CD4-positive, alpha-beta T cell treated with Interleukin-17A for 1 hour (primary cell): ENCODE measurements at regions not wholly inside any gene's neighbourhood (a gene's known extent, or its start where the extent isn't known, plus 50 kb on each side); places are given as distances from the start of the nearest gene placed in this dataset.

ENCODE experiments used
- DNase-seq: peaks from one replicate; pipeline ENCODE4 v3.0.0-alpha.2; 2020

DNA sequence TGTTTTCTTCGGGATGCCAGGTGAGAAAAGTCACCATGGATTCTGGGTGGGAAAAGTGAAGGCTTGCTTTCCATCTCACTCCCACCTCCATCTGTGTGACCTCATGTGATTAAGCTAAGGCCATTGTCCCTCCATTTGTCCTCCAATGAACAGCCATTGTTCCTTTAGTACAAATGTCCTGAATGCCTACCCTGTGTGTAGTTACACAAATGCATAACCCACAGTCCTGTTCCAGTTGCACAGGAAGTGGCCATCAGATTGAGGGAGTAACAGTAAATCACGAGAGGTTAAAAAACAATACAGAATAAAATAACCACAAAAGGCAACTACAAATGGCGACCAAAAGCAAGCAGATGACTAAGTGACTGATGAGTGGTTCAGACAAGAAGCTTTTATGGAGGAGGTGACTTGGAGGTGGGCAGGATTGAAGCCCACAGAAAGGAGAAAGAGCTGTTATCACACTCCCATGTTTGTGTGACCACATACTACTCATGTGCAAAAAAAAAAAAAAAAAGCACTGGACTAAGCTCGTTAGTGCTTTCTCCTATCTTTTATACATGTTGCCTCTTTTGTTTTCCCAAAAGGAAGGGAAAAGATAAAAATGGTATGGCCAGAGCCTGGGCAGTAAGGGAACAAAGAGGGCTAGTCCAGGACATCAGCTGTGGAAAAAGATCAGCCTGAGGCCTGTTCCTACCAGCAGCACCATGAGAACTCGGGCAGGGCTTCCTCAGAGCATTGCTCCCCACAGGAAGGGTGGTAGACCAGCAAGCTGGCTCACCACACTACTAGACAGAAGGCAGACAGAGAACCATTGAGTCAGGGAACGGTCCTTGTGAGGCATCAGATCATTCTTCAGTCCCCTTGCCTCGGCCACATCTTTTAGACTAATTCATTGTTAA, 111.0 kb downstream of the TFAP2A start:
- no peak for DNase-seq

DNA sequence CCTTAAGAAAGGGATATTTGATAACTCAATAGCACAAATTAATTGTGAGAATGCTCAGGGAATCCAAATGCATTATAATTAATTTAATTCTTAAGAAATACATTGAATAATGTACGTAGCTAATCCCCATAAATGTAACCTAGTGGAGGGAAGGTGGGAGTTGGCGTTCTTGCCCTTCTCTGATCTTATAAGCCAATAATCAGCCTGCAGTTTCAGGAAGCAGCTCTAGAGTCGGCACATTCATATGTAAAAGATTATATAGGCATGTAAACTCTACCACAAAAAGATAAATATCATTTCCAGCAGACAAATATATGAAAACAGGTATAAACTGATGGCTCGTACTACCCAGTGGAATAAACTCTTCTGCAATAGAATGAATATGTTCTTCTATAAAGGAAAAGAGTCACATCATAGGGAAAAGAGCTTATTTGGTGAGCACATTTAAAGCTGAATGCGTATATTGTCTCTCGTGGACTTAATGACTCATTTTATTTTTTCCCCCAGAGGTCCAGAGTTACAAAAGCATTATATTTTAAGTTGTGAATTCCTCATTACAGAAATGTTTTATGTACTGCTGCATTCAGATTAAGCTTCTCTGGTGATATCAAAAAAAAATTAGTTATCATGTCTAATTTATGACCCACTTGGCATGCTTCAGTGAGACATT, 112.2 kb downstream of the TFAP2A start:
- no peak for DNase-seq

DNA sequence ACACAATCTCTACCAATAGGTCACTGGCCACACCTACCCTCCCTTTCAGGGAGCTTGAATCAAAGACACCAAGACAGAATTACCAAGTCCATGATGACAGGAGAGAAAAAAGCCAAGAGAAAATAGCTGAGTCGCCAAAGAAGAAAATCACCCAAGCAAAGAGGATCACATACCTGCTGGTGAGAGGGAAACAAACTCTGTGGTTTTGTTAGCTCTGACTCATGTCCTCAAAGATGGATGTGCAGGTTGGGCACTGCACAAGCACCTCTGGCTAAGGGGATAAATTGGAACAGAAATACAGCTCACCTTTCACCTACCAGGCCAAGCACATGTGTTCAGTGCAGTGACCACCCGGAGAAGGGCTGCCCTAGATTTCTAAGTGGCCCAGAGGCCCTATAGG, 114.8 kb downstream of the TFAP2A start:
- no peak for DNase-seq

DNA sequence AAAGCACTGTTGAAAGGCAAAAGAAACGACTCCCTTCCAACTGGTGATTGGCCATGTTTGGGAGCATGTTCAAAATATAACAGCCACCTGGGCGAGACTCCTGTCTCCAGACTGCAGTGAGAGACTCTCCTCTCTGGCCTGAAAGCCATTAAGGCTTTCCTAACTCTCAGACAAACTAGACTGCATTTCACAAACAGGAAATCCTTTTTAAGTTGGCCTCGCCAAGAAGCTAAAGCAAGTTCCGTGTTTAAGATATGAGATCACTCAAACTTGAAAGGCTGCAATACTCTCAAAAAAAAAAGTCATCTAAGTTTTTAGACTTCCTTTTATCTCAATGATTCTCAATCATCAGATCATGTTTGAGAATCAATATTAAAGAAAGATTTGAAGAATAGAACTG, 117.0 kb downstream of the TFAP2A start:
- DNase-seq, result no peak

DNA sequence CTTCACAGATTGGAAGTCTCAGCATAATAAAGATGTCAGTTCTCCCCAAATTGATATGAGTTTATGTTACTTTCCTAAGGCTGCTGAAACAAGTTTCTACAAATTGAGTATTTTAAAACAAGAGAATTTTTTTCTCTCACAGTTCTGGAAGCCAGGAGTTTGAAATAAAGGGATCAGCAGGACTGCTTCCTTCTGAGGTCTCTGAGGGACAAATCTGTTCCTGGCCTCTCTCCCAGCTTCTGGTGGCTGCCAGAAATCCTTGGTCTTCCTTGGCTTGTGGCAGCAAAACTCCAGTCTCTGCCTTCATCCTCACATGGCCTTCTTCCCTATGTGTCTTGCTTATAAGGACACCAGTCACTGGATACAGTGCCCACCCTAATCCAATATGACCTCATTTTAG, 136.1 kb downstream of the TFAP2A start:
- DNase-seq, result no peak

DNA sequence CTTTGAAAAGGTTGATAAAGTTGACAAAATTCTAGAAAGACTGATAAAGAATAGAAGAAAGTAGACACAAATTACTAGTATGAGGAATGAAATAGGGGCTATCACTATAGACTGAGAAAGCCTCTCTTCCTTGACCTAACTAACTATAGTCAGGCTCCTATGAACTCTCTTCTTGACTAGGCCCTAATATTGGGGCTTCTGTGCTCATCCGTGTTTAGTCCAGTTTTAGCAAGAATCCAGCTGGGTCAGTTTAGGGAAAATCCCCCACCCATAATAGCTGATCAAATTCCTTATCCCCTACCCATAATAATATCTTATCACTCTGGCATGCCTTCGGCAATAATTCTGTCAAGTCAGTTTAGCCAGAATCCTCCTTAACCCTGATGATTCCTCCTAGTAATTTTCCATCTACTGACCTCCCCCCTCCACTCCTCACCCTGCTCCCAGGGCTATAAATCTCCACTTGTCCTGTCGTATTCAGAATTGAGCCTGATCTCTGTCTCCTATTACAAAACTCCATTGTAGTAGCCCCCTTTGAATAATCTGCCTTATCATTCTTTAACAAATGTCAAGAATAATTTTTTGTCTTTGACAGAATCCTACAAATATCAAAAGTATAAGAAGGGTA, 138.1 kb downstream of the TFAP2A start:
- DNase-seq, result no peak

DNA sequence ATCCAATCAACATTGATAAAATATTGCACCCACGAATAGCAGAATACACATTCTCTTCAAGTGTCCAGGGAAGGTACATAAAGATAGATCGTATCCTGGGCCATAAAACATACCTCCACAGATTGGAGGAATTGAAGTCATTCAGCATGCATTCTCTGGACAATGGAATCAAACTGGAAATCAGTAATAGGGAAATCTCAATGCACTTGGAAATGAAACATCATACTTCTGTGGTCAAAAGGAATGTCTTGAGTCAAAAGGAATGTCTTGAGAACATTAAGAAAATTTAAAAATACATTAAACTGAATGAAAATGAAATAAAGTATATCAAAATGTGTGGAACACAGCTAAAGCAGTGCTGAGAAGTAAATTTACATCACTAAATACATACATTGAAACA, 138.8 kb downstream of the TFAP2A start:
- no peak for DNase-seq

DNA sequence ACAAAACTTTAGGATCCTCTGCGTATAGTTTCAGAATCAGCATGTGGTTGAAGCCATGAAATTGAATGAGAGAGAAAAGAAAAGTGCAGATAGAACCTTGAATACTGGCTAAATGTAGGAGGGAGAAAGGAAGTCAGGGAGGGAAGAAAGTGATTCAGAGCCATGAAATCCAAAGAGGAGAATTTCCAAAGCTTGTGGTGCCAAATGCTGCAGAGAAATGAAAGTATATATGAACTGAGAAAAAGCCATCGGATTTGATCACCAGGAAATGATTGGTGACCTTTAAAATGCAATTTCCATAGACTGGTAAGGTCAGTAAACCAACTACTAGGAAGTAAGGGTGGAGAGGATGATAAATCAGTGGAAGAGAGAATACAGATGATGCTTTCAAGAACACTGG, 142.3 kb downstream of the TFAP2A start:
- DNase-seq, result no peak

DNA sequence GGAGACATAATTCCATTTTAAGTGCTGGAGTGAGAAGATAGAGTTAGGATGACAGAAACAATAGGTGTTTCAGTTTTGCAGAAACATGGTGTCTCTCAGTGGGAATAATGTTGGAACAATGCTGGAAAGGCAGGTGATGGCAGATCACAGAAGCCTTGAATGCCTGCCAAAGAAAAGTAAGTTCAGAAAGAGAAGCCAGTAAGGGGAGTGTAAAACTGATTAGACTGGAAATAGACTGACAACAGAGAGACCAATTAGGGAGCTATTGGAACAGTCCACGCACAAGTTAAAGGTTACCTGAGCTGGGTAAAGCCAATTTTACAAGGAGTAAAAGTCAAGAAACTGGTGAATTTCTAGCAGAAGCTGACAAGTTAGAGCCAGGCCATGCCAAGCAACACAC, 142.9 kb downstream of the TFAP2A start:
- DNase-seq, result no peak

DNA sequence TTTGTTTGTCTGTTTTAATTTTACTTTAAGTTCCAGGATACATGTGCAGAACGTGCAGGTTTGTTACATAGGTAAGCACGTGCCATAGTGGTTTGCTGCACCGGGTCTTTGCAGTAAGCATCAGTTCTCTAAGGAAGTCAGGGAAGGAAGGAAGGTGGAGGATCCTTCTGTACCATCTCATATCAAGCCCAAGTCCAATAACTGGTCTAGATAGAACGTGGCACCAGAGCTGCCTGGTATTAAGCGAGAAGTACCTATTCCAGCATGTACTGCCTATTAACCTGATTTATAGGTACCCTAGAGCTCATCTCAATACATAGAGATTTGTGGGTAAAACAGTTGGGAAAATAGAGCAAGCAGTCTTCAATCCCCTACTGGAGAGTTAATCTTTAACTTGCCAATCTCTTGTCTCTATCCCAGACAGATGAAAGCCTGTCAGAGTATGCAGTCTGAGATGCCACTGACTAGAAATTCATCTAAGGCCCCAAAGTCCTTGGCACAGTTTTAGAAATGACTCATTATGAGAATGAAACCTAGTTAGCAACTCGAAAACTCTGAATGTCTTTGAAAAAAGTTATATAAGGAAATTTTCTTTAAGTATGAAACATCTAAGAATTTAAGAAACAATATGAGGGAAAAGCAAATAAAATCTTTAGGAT, 144.9 kb downstream of the TFAP2A start:
- DNase-seq, result no peak

DNA sequence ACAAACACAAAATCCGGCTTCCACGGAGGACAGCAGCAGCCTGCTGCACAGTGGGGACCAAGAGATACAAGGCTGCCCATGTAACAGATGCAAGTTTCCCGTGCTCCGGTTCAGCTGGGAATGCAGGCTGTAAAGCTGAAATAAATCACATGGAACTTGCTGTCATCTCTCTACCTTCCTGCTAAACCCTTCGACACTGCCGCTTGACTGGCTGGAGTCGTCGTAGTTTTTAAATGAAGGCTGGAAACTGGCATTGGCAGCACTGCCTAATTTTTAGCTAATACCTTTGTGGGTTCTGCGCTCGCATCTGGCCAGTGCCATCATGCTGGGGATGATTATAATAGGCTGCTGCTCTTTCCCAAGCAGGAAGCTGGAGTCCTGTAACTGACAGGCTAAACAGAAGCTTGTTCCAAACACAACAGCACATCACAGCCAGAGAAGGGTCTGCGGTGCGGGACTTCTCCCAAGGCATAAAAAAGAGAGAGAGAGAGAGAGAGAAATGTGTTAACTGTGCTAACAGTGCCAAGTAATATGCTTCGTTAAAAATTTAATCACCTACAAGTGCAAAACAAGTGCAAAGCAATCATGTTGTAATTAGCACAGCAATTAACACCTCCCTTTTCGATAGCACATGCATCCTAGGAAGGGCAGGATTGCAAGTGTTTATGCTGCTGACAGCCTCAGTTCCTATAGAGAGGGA, 146.1 kb downstream of the TFAP2A start:
- DNase-seq, result no peak

DNA sequence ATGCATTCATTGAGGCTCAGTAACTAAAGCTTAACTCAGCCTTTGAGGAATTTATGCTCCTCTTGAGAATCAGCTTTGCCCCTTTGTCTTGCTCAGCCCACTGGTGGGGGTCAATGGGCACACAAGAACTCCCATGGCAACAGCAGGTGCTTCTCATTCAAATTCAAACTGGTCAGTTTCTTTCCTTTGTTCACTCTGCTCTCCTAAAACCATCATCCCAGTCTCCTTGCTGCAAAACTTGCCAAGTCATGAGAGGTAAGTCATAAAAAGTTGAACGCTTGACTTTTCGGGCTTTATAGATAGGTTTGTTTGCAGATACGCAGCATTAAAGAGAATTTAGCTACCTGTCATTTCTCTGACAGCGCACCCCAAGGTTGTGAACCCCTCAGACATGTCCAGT, 146.8 kb downstream of the TFAP2A start:
- DNase-seq, result no peak

DNA sequence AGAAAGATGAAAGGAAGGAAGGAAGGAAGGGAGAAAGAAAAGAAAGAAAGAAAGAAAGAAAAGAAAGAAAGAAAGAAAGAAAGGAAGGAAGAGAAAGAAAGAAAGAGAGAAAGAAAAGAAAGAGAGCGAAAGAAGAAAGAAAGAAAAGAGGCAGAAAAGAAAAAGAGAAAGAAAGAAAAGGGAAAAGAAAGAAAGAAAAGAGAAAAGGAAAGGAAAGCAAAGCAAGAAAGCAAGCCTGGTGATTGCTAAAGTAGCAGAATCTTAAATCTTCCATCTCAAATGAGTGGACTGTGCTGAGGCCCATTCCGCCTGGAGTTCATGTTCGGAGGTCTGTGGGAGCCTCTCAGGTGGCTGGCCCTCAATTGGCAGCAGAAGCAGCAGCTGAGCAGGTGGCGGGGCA, 148.4 kb downstream of the TFAP2A start:
- DNase-seq, result no peak

DNA sequence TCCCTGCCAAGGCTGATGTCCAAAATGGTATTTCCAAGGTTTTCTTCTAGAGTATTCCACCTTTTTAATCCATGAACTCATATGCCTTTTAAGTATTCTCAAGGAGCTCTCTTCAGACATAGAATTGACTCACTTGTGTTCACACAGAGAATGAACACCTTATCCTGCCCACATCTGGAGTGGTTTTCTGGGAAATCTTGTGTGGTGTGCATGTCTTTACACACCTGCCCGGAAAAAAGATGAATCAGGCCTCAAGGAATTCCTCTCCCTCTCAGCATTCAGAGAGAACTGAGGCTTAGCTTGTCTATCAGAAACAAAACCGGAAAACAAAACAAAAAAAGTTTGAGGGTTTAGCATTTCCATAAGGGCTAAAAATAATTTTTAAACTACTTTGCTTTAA, 148.8 kb downstream of the TFAP2A start:
- DNase-seq, result no peak

DNA sequence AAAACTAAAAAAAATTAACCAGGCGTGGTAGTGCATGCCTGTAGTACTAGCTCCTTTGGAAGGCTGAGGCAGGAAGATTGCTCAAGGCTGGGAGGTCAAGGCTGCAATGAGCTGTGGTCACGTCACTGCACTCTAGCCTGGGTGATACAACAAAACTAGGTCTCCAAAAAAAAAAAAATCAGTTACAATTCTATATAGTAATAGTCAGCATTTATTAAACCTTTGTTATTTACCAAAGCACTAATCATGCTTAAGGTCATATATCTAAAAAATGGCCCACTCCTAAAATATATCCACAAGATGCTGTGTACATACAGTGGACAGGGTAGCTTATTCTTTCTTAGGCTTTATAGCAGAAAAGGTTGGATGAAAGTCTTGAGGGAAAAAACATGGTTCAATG, 152.4 kb downstream of the TFAP2A start:
- no peak for DNase-seq

DNA sequence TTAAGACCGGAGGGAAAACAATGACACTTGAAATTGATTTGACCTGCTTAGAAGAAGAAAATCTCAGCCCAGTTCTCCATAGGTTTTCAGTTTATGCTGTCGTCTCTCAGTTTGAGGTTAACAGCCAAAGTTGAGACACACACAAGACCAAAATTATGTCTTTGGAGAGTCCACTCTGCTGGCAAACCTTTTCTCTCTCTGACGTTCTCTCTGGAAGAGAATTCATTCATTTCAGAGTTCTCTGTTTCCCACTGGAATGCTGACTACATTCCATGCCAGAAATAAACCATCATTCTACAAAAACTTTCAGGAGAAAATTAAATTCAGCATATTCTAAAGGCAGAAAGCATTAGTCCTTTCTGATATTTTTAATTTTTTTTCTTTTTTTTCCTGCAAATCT, 155.2 kb downstream of the TFAP2A start:
- DNase-seq, result no peak

DNA sequence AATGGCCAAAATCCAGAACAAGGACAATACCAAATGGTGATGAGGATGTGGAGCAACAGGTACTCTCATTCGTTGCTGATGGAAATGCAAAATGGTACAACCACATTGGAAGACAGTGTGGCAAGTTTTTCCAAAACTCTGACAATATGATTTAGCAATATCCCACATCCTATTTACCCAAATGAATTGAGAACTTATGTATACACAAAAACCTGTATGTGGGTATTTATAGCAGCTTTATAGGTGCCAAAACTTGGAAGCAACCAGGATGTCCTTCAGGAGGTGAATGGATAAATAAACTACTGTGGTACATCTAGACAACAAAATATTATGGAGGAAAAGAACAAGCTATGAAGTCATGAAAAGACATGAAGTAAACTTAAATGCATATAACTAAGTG, 156.5 kb downstream of the TFAP2A start:
- DNase-seq, result no peak

DNA sequence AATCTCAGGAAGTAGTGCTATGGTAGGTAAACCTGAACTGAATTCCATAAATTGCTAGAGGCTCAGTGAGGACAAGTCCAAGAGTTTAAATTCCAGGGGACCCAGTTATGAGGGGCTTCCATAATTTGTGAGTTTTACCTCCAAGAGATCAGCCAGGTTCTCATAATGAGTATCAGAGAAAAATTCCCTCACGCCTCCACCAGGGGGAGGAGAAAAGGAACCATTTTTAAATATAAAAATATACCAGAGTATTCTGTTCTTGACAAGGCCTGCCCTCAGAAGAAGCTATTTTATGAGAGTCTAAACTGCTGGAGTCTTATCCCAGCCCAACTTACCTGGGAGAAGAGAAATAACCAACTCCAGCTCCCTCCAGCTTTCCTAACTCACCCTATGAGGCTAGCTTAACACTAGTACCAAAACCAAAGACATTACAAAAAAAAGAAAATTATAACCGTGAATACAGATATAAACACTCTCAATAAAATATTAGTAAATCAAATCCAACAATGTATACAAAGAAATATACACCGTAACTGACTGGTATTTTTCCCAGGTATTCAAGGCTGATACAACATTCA, 158.7 kb downstream of the TFAP2A start:
- no peak for DNase-seq

DNA sequence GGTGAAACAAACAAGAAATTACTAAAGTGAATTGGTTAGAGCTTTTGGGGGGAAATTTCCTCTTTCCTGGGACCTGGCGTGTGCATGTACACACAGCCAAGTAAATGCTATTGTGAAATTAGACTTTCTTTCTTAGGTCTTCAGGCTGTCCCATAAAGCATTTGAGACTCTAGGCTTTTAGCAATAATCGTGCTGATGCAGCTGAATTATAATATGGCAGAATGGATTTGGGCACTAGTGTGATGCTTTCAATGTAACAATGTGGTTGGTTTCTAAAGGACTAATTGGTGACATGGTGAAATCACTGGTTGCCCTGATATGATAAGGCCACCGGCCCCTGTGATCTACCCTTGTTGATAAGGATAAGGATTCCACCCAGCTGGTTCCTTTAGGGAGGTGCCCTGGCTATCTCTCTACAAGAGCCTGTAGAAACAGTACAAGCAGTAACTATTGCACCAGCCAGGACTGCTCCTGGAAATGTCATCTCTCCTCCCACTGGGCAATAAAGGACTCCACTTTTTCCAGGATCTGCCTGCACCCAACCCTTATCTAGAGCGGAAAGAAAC, 164.1 kb downstream of the TFAP2A start:
- no peak for DNase-seq

DNA sequence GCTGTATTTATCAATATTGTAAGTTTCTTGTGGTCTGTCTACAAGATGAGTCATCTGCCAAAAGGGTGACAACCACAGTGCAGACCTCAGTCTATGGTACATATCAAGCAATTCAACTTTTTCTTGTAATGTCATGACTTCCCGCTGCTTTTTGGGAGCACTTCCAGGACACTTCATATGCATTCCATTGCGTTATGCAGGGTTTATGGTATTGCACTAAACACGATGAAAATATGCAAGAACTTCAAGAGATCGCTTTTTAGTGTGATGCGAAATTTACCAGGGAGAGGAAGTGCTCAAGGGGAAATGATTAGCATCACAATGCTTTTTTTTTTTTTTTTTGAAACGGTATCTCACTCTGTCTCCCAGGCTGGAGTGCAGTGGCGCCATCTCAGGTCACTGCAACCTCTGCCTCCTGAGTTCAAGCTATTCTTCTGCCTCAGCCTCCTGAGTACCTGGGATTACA, 166.5 kb downstream of the TFAP2A start:
- no peak for DNase-seq

DNA sequence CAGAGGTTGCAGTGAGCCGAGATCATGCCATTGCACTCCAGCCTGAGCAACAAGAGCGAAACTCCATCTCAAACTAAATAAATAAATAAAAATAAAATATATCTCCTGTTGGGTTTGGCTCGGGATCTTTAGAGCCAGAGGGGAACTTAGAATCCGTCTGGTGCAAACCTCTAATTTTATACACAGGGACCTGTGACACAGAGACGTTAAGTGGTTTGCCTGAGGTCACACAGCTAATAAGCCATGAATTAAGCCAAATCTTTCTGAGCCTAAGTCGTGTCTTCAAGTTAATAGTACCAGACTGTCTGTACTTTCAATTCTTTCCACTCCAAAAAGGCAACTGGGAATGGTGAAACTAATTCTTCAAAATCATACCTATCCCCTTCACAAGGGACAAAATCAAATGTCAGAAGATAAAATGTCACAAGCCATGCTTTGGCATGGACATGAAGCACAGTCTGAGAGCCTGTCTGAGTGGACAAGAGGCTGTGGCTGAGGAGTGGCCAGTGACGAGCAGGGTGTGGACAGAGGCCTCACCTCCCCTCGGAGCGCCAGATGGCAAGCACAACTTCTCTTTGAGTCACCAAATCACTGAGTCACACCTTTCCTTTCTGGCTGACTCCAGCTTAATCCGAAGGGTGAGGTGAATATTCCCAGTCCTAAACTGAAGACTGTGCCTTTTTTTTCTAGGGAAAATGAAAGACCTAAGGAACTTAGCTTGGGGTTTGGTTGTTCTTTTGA, 177.4 kb downstream of the TFAP2A start:
- no peak for DNase-seq
